WI38 (cell line): ENCODE measurements at regions not wholly inside any gene's neighbourhood (a gene's known extent, or its start where the extent isn't known, plus 50 kb on each side); places are given as distances from the start of the nearest gene placed in this dataset.

Source experiments
- H3K4me3 ChIP-seq: 2 replicates; pipeline ENCODE4 v1.5.1; 2011; ENCODE audit warnings: low read depth, mild to moderate bottlenecking, control low read depth, low read length
- CTCF ChIP-seq: IDR thresholded peaks from 2 replicates; pipeline ENCODE4 v1.5.1; 2012; ENCODE audit warnings: low read depth, mild to moderate bottlenecking, control low read depth, low read length

- H3K4me3 ChIP-seq = no peak overlapping the region
- no peak for TF ChIP-seq CTCF
Observed at GRCh38 chr13:109604894-109605293, 181.5 kb downstream of the IRS2 start.

GRCh38 chr13:109602356-109602755 lies 184.0 kb downstream of the IRS2 start:
- no peak overlapping the region for H3K4me3 ChIP-seq
- no peak for TF ChIP-seq CTCF

- TF ChIP-seq CTCF = no peak
Observed at GRCh38 chr13:109599901-109600657, 186.3 kb downstream of the IRS2 start.

GRCh38 chr13:109595471-109595870 lies 190.9 kb downstream of the IRS2 start:
- H3K4me3 ChIP-seq = no peak overlapping the region
- TF ChIP-seq CTCF = no peak

More at GRCh38 chr13:109599901-109600657, 186.3 kb downstream of the IRS2 start:
- no peak overlapping the region for H3K4me3 ChIP-seq

- H3K4me3 ChIP-seq = no peak overlapping the region
- TF ChIP-seq CTCF = no peak
Observed at GRCh38 chr13:109593230-109593629, 193.2 kb downstream of the IRS2 start.

- TF ChIP-seq CTCF = no peak
- H3K4me3 ChIP-seq = no peak overlapping the region
Observed at GRCh38 chr13:109592770-109593169, 193.6 kb downstream of the IRS2 start.

- TF ChIP-seq CTCF = no peak
- no peak overlapping the region for H3K4me3 ChIP-seq
Observed at GRCh38 chr13:109587689-109588088, 198.7 kb downstream of the IRS2 start.
